ENCODE measurements at regions not wholly inside any gene's neighbourhood (a gene's known extent, or its start where the extent isn't known, plus 50 kb on each side); places are given as distances from the start of the nearest gene placed in this dataset.
"Not testable (repeated sequence)": the region's sequence is repeated elsewhere in the genome, so short reads cannot be mapped to it uniquely, and the experiment has no call there.

- DNase-seq (ENCODE audit: low spot score), result not testable (repeated sequence)
Measured at GRCh38 chr1:161454865-161455707, 50.2 kb upstream of the FCGR2A start.

GRCh38 chr1:161453950-161454864 lies 51.0 kb upstream of the FCGR2A start:
- not testable (repeated sequence) for DNase-seq (ENCODE audit: low spot score)

- DNase-seq (ENCODE audit: low spot score), result not testable (repeated sequence)
Measured at GRCh38 chr1:161451698-161452348, 53.4 kb upstream of the FCGR2A start.

GRCh38 chr1:161447760-161448332 lies 57.4 kb upstream of the FCGR2A start:
- DNase-seq (ENCODE audit: low spot score), result not testable (repeated sequence)

- DNase-seq (ENCODE audit: low spot score), result not testable (repeated sequence)
Measured at GRCh38 chr1:161447040-161447759, 58.1 kb upstream of the FCGR2A start.

GRCh38 chr1:161444725-161445124 lies 60.5 kb upstream of the FCGR2A start:
- not testable (repeated sequence) for DNase-seq (ENCODE audit: low spot score)

GRCh38 chr1:161444255-161444654 lies 61.0 kb upstream of the FCGR2A start:
- DNase-seq (ENCODE audit: low spot score), result not testable (repeated sequence)

GRCh38 chr1:161440312-161440894 lies 64.9 kb upstream of the FCGR2A start:
- peak; percentile 85 for DNase-seq (ENCODE audit: low spot score)

GRCh38 chr1:161439280-161440232 lies 65.7 kb upstream of the FCGR2A start:
- DNase-seq (ENCODE audit: low spot score), result peak; percentile 73

GRCh38 chr1:161433191-161433590 lies 65.5 kb upstream of the CFAP126 start:
- DNase-seq (ENCODE audit: low spot score), result not testable (repeated sequence)

GRCh38 chr1:161432091-161432490 lies 64.4 kb upstream of the CFAP126 start:
- no peak for DNase-seq (ENCODE audit: low spot score)

GRCh38 chr1:161427733-161428516 lies 60.2 kb upstream of the CFAP126 start:
- DNase-seq (ENCODE audit: low spot score), result peak; percentile 65

- DNase-seq (ENCODE audit: low spot score), result not testable (repeated sequence)
Measured at GRCh38 chr1:161422914-161423313, 55.2 kb upstream of the CFAP126 start.

GRCh38 chr1:161421456-161421855 lies 53.8 kb upstream of the CFAP126 start:
- no peak for DNase-seq (ENCODE audit: low spot score)

GRCh38 chr1:161420763-161421455 lies 53.2 kb upstream of the CFAP126 start:
- DNase-seq (ENCODE audit: low spot score), result peak; percentile 13

GRCh38 chr1:161417536-161417935 lies 49.9 kb upstream of the CFAP126 start:
- DNase-seq (ENCODE audit: low spot score), result not testable (repeated sequence)
